ENCODE measurements at regions not wholly inside any gene's neighbourhood (a gene's known extent, or its start where the extent isn't known, plus 50 kb on each side); places are given as distances from the start of the nearest gene placed in this dataset.

- TF ChIP-seq CTCF (IDR thresholded peaks at IDR 0.05) (no peak), POLR2A (IDR thresholded peaks at IDR 0.05) (no peak), POLR2AphosphoS5 (IDR thresholded peaks at IDR 0.05) (no peak)
Observed at GRCh38 chr5:15263942-15264341, 236.0 kb upstream of the FBXL7 start.
